GM23338 (cell line): ENCODE measurements at regions not wholly inside any gene's neighbourhood (a gene's known extent, or its start where the extent isn't known, plus 50 kb on each side); places are given as distances from the start of the nearest gene placed in this dataset.

Experiments used
- ATAC-seq: fragments of 200-7000 bp; cut with Tn5 transposase; 3 replicates; pipeline ENCODE4 v1.9.1; 2020
- DNase-seq: peaks from one replicate; pipeline ENCODE4 v3.0.0-alpha.2; 2015; ENCODE audit warnings: low spot score
- H2AFZ ChIP-seq: fragments of 200-600 bp; sonication (generic); 2 replicates; pipeline ENCODE4 v1.8.0; 2016; ENCODE audit warnings: antibody characterized with exemption, mild to moderate bottlenecking, moderate library complexity
- H3F3A ChIP-seq: fragments of 200-600 bp; sonication (generic); replicated peaks from 2 replicates; pipeline ENCODE4 v1.8.0; 2017; ENCODE audit warnings: antibody characterized with exemption, mixed run types, low read depth
- H3K27ac ChIP-seq: fragments of 200-600 bp; sonication (generic); 2 replicates; pipeline ENCODE4 v1.6.1; 2016; ENCODE audit warnings: low read depth
- H3K27me3 ChIP-seq: fragments of 200-600 bp; sonication (generic); 2 replicates; pipeline ENCODE4 v1.8.0; 2016; ENCODE audit warnings: mild to moderate bottlenecking, mixed run types, moderate library complexity; ENCODE audit not compliant: insufficient read depth
- H3K36me3 ChIP-seq: fragments of 200-600 bp; sonication (generic); 2 replicates; pipeline ENCODE4 v1.8.0; 2016; ENCODE audit warnings: mild to moderate bottlenecking; ENCODE audit not compliant: insufficient read depth
- H3K4me1 ChIP-seq: fragments of 200-600 bp; sonication (generic); 2 replicates; pipeline ENCODE4 v1.8.0; 2016; ENCODE audit warnings: mild to moderate bottlenecking, moderate library complexity; ENCODE audit not compliant: insufficient read depth
- H3K4me2 ChIP-seq: fragments of 200-600 bp; sonication (generic); 2 replicates; pipeline ENCODE4 v1.7.1; 2017; ENCODE audit warnings: mixed run types
- H3K4me3 ChIP-seq: fragments of 200-600 bp; sonication (generic); 2 replicates; pipeline ENCODE4 v1.6.1; 2016; ENCODE audit warnings: mixed run types
- H3K79me2 ChIP-seq: fragments of 200-600 bp; sonication (generic); replicated peaks from 2 replicates; pipeline ENCODE4 v1.8.0; 2017; ENCODE audit warnings: mild to moderate bottlenecking; ENCODE audit not compliant: insufficient read depth
- H3K9me2 ChIP-seq: fragments of 200-600 bp; sonication (generic); 2 replicates; pipeline ENCODE4 v1.8.0; 2017; ENCODE audit not compliant: insufficient read depth
- H4K20me1 ChIP-seq: fragments of 200-600 bp; sonication (generic); replicated peaks from 2 replicates; pipeline ENCODE4 v1.8.0; 2017; ENCODE audit warnings: mild to moderate bottlenecking; ENCODE audit not compliant: insufficient read depth
- H3K27ac Mint-ChIP-seq: 2 replicates; pipeline ENCODE4 v1.8.0; 2020; ENCODE audit warnings: inconsistent platforms, mild to moderate bottlenecking, moderate library complexity, mixed read lengths
- H3K27me3 Mint-ChIP-seq: 3 replicates; pipeline ENCODE4 v1.8.0; 2022; ENCODE audit warnings: low read depth, mild to moderate bottlenecking, moderate library complexity, mixed read lengths, inconsistent platforms; ENCODE audit not compliant: insufficient read depth, poor library complexity
- H3K36me3 Mint-ChIP-seq: 3 replicates; pipeline ENCODE4 v1.8.0; 2021; ENCODE audit warnings: low read depth, mild to moderate bottlenecking, inconsistent platforms, moderate library complexity, mixed read lengths
- H3K4me1 Mint-ChIP-seq: 3 replicates; pipeline ENCODE4 v1.8.0; 2020; ENCODE audit warnings: mild to moderate bottlenecking, inconsistent platforms, mixed read lengths
- H3K4me3 Mint-ChIP-seq: 3 replicates; pipeline ENCODE4 v1.8.0; 2021; ENCODE audit warnings: moderate library complexity, mild to moderate bottlenecking, inconsistent platforms, mixed read lengths
- H3K9me3 Mint-ChIP-seq: 3 replicates; pipeline ENCODE4 v1.8.0; 2020; ENCODE audit warnings: moderate library complexity, mild to moderate bottlenecking, inconsistent platforms, mixed read lengths
- CTCF ChIP-seq, 2 experiments: fragments of 200-600 bp in 1 of 2; sonication (generic) in 1 of 2; conservative IDR thresholded peaks; 2 replicates each; pipeline versions ENCODE4 v1.5.1 to v1.6.1; 2016 to 2017; ENCODE audit warnings: antibody characterized with exemption in 2 of 2, low read depth in 2 of 2, mild to moderate bottlenecking in 2 of 2, moderate library complexity in 1 of 2
- JUNB ChIP-seq: IDR thresholded peaks from one replicate; pipeline ENCODE4 v1.6.1; 2016; ENCODE audit warnings: antibody characterized with exemption; ENCODE audit not compliant: unreplicated experiment
- REST ChIP-seq: IDR thresholded peaks from one replicate; pipeline ENCODE4 v1.6.1; 2018; ENCODE audit warnings: antibody characterized with exemption; ENCODE audit not compliant: unreplicated experiment
- STAT1 ChIP-seq: IDR thresholded peaks from one replicate; pipeline ENCODE4 v1.6.1; 2016; ENCODE audit warnings: antibody characterized with exemption; ENCODE audit not compliant: unreplicated experiment
- ZNF114 ChIP-seq: fragments of 250-450 bp; sonication (Bioruptor Pico); IDR thresholded peaks from 2 replicates; pipeline ENCODE4 v1.5.0; 2020; ENCODE audit warnings: mild to moderate bottlenecking, moderate library complexity

GRCh38 chr1:99139876-99140275, 124.4 kb upstream of the PLPPR4 start:
- no peak overlapping the region for H3K4me3 Mint-ChIP-seq
- no peak for TF ChIP-seq ZNF114 (CRISPR knock-in tag)
- no peak for TF ChIP-seq JUNB
- no peak for TF ChIP-seq STAT1
- Histone ChIP-seq H3K9me2 (no peaks in the 10 kb centered on the region), H3K4me2 (no peak overlapping the region), H3K27ac (no peak overlapping the region), H2AFZ (no peak overlapping the region), H3K4me3 (no peak overlapping the region), H3K4me1 (peaks cover 6% of the 10 kb centered on the region; the same call in 1 of the 2 replicates), H3F3A (no peaks in the 10 kb centered on the region), H4K20me1 (no peaks in the 10 kb centered on the region), H3K27me3 (no peaks in the 10 kb centered on the region), H3K79me2 (no peaks in the 10 kb centered on the region), H3K36me3 (peaks cover 5% of the 10 kb centered on the region; the same call in 1 of the 2 replicates)
- H3K9me3 Mint-ChIP-seq = peaks cover 30% of the 10 kb centered on the region
- ATAC-seq = no peak
- no peak overlapping the region for H3K27ac Mint-ChIP-seq
- H3K27me3 Mint-ChIP-seq = peaks cover 5% of the 10 kb centered on the region
- peaks cover 14% of the 10 kb centered on the region; the same call in 1 of the 3 replicates for H3K4me1 Mint-ChIP-seq
- no peak for DNase-seq
- peaks cover 29% of the 10 kb centered on the region; the same call in 2 of the 3 replicates for H3K36me3 Mint-ChIP-seq

- no peaks in the 10 kb centered on the region for H3K36me3 ChIP-seq
- 0 out of 2 replicates have a peak, but pooled peaks cover 2% of the 10 kb centered on the region for H3K9me2 ChIP-seq
- H2AFZ ChIP-seq = peak overlapping the region; percentile 53
- no peaks in the 10 kb centered on the region for H3K27me3 ChIP-seq
- DNase-seq (no peak), ATAC-seq (no peak; the same call in 2 of the 3 replicates)
- H3K4me3 Mint-ChIP-seq = no peak overlapping the region
- no peaks in the 10 kb centered on the region for H3K9me3 Mint-ChIP-seq
- peaks cover 1% of the 10 kb centered on the region for H3K27me3 Mint-ChIP-seq
- H4K20me1 ChIP-seq = no peaks in the 10 kb centered on the region
- no peaks in the 10 kb centered on the region for H3K79me2 ChIP-seq
- no peaks in the 10 kb centered on the region for H3F3A ChIP-seq
- 0 out of 3 replicates have a peak, but pooled peaks cover 4% of the 10 kb centered on the region for H3K4me1 Mint-ChIP-seq
- no peak overlapping the region for H3K4me2 ChIP-seq
- H3K4me3 ChIP-seq = no peak overlapping the region
- no peaks in the 10 kb centered on the region for H3K4me1 ChIP-seq
- no peak overlapping the region for H3K27ac ChIP-seq
- TF ChIP-seq CTCF (conservative IDR thresholded peaks at IDR 0.05; ENCODE audit: low read depth in 2 of 2) = peak in 1 of 2 experiments; percentile 14; a peak in 1 of 4 replicates
- no peak for TF ChIP-seq REST
- H3K36me3 Mint-ChIP-seq = no peaks in the 10 kb centered on the region
- no peak overlapping the region for H3K27ac Mint-ChIP-seq
These were observed 118.0 kb upstream of the PLPPR4 start for GRCh38 chr1:99146129-99146848.
